Fibroblast of the conjunctiva (primary cell): ENCODE measurements at regions not wholly inside any gene's neighbourhood (a gene's known extent, or its start where the extent isn't known, plus 50 kb on each side); places are given as distances from the start of the nearest gene placed in this dataset.

Experiments used
- DNase-seq: peaks from one replicate; pipeline ENCODE4 v3.0.0-alpha.2; 2010; ENCODE audit warnings: low read depth

GRCh38 chr2:78301166-78301789 is 724.2 kb upstream of the REG3G start:
- no peak for DNase-seq

GRCh38 chr2:78304678-78305077 is 720.8 kb upstream of the REG3G start:
- no peak for DNase-seq

- DNase-seq = no peak
Observed at GRCh38 chr2:78309460-78309859, 716.0 kb upstream of the REG3G start.

GRCh38 chr2:78315368-78315767 is 710.1 kb upstream of the REG3G start:
- DNase-seq = no peak

GRCh38 chr2:78318275-78318674 is 707.2 kb upstream of the REG3G start:
- DNase-seq = no peak

GRCh38 chr2:78330193-78330592 is 695.3 kb upstream of the REG3G start:
- DNase-seq = no peak

- no peak for DNase-seq
Observed at GRCh38 chr2:78351208-78351607, 674.3 kb upstream of the REG3G start.

GRCh38 chr2:78353168-78353567 is 672.3 kb upstream of the REG3G start:
- DNase-seq = no peak

- DNase-seq = no peak
Observed at GRCh38 chr2:78355967-78356366, 669.5 kb upstream of the REG3G start.

GRCh38 chr2:78383576-78383975 is 641.9 kb upstream of the REG3G start:
- DNase-seq = no peak

- DNase-seq = no peak
Observed at GRCh38 chr2:78397198-78397597, 628.3 kb upstream of the REG3G start.

- no peak for DNase-seq
Observed at GRCh38 chr2:78407960-78408794, 617.3 kb upstream of the REG3G start.

GRCh38 chr2:78408795-78409118 is 616.7 kb upstream of the REG3G start:
- no peak for DNase-seq

GRCh38 chr2:78411303-78411702 is 614.2 kb upstream of the REG3G start:
- DNase-seq = no peak

- DNase-seq = no peak
Observed at GRCh38 chr2:78416625-78417300, 608.7 kb upstream of the REG3G start.

GRCh38 chr2:78417355-78417754 is 608.1 kb upstream of the REG3G start:
- DNase-seq = no peak

- no peak for DNase-seq
Observed at GRCh38 chr2:78418021-78418420, 607.5 kb upstream of the REG3G start.

GRCh38 chr2:78420132-78420531 is 605.4 kb upstream of the REG3G start:
- no peak for DNase-seq

GRCh38 chr2:78423631-78424030 is 601.9 kb upstream of the REG3G start:
- no peak for DNase-seq

GRCh38 chr2:78427170-78427569 is 598.3 kb upstream of the REG3G start:
- no peak for DNase-seq

GRCh38 chr2:78431241-78431640 is 594.3 kb upstream of the REG3G start:
- DNase-seq = no peak

- no peak for DNase-seq
Observed at GRCh38 chr2:78439122-78439521, 586.4 kb upstream of the REG3G start.

- no peak for DNase-seq
Observed at GRCh38 chr2:78455586-78455985, 569.9 kb upstream of the REG3G start.
